ENCODE measurements at regions not wholly inside any gene's neighbourhood (a gene's known extent, or its start where the extent isn't known, plus 50 kb on each side); places are given as distances from the start of the nearest gene placed in this dataset.

GRCh38 chr6:90811596-90812226 lies 224.8 kb upstream of the MAP3K7 start:
- TF ChIP-seq, protein P1, sequence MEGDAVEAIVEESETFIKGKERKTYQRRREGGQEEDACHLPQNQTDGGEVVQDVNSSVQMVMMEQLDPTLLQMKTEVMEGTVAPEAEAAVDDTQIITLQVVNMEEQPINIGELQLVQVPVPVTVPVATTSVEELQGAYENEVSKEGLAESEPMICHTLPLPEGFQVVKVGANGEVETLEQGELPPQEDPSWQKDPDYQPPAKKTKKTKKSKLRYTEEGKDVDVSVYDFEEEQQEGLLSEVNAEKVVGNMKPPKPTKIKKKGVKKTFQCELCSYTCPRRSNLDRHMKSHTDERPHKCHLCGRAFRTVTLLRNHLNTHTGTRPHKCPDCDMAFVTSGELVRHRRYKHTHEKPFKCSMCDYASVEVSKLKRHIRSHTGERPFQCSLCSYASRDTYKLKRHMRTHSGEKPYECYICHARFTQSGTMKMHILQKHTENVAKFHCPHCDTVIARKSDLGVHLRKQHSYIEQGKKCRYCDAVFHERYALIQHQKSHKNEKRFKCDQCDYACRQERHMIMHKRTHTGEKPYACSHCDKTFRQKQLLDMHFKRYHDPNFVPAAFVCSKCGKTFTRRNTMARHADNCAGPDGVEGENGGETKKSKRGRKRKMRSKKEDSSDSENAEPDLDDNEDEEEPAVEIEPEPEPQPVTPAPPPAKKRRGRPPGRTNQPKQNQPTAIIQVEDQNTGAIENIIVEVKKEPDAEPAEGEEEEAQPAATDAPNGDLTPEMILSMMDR (optimal IDR thresholded peaks at IDR 0.05 in 1 of 3, IDR thresholded peaks at IDR 0.05 in 1 of 3, conservative IDR thresholded peaks at IDR 0.05 in 1 of 3; ENCODE audit: extremely low read depth in 1 of 3, insufficient read depth in 2 of 3, low read length in 3 of 3), result no peak
- no peak for TF ChIP-seq EZH2 (IDR thresholded peaks at IDR 0.05; ENCODE audit: low read length)

Measured in keratinocyte (primary cell).